HG02870 (cell line): ENCODE measurements at regions not wholly inside any gene's neighbourhood (a gene's known extent, or its start where the extent isn't known, plus 50 kb on each side); places are given as distances from the start of the nearest gene placed in this dataset.
A peak's percentile ranks its signal among the peaks of the same experiment; 100 is the strongest.
"Not testable (repeated sequence)": the region's sequence is repeated elsewhere in the genome, so short reads cannot be mapped to it uniquely, and the experiment has no call there.

Experiments used
- ATAC-seq: cut with Tn5 transposase; IDR thresholded peaks from one replicate; pipeline ENCODE4 v1.9.1; 2021; ENCODE audit warnings: mild to moderate bottlenecking, moderate library complexity; ENCODE audit not compliant: unreplicated experiment

DNA sequence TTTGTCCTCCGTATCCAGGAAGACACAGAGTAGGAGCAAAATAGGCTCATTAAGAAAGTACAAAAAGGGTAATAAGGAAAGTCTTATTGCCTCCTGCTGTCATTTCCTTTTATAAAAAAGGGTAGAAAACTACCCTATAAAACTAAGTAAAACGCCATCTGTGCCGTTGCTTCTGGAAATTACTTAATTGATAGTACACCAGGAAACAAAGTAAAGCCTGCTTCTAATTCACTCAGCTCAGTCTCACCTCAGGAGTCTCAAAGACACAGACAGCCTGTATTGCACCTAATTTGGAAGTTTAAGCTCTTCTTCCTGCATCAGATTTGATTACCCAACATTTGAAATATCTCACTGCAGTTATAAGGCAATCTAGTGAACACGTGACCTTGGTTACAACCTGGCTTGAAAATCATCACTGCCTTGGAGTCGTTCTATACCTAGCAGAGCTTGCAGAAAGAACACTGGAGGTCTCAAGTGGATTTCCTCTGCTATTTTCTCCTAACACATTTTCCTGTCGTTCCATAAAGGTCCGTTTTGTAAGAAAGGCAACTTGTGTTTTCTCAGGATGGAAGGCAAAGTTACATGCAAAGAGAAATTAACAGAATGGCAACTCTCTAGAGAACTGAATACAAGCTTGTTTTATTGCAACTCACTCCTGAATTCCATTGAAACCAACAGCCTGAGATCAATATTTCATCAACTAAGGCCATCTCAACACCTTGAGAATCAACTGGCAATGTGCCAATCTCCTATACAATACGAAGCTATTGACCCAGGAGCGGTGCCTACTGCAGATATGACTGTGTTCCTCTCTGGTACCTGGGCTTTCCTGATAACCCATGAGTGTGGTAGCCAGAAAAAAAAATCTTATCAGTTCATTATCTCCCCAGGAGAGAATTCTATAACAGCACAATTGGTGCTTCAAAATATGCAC lies 203.3 kb upstream of the LMCD1 start:
- ATAC-seq = no peak

DNA sequence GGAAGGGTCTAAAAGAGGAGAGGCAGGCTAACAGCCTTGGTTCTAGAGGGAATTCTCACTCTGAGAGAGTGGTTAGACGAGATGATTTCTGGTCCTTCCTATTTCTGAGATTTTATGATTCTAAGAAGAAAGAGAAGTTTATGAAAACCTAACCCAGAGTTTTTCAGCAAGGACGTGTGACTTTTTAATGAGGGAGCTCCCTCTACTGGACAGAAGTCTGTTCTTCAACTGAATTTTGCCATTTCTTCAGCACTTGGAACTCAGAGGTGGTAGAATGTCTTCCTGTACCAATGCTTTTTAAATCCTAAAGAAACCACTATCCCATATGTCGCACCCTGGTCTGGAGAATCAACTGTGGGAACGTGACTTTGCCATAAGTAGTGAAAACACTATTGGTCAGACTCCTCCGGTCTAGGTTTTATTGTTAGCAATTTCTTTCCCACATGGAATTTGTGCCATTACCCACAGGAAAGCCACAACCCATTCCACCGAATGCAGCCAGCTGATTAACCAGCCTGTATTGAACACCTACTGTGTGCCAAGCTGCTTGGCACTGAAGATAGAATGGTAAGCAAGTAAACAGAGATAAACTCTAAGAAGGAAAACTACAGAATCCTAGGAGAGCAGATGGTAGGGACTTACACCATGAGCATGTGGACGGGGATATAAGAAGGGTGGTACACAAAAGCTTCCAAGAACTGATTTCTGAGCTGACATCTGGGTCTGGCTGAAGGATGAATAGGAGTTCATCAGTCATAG lies 199.5 kb upstream of the LMCD1 start:
- ATAC-seq = peak; percentile 62

DNA sequence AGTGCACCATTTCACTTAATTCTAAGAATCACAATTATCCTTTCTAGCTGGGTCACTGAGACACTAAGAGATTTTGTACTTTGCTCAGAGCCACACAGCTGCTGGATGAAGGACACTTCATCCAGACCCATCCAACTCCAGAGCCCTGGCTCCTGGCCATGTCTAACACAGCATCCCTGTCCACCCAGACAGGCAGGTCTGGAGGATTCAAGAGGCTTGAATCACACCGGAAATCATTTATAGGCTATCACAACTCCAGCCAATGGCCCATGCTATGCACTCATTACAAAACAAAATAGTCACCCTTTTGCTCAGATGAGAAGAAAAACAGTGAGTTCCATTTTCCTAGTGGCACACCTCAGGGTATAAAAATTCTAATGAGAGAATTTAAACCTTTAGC lies 198.2 kb upstream of the LMCD1 start:
- ATAC-seq = no peak

DNA sequence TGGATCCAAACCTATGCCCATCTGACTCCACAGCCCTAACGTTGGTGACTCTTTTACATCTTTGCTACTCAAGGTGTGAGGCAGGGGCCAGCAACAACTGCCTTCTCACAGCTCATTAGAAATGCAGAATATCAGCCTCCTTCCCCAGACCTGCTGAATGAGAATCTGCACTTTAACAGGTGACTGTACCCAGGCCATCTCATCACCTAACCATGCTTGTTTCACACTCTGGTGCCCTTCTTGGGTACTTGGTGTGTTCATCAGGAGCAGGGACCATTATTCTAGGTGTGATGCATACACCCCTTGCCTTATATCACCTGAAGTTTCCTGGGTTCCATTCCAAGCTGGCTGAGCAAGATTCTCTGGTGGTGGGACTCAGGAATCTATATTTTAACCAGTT lies 196.3 kb upstream of the LMCD1 start:
- no peak for ATAC-seq

DNA sequence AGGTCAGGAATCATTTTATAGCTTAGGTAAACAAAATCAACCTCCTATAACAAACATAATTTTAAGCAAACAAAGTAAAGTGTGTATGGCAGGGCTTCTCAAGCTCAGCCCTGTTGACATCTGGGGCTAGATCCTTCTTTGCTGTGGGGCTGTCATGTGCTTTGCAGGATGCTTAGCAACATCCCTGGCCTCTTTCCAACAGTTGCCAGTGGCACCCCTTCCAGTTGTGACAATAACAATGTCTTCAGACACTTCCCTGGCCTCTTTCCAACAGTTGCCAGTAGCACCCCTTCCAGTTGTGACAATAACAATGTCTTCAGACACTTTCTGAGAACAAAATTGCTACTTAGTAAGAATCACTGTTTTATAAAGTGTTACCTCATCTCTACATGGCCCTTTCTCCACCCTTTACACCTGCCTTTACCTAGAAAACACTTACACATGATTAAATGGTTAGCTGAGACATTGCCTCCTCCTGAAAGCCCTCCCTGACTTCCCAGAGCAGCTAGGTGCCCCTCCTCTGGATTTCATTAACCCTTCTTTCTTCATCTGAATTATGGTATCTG lies 194.0 kb upstream of the LMCD1 start:
- ATAC-seq = no peak

DNA sequence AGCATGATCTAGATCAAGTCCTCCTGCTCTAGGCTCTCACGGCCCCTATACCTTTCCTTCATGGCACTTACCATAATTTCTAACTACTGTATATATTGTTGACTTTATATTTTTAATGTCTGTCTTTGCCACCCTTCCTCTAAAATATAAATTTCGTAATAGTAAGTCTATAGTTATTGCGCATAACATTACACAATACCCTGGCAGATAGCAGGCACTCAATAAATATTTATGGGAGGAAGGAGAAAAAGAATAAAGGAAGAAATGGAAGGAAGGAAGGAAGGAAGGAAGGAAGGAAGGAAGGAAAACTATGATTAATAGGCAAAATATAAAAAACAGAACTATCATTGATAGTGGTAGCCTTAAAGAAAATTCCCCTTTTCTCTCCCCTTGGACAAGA lies 190.3 kb upstream of the LMCD1 start:
- no peak for ATAC-seq

DNA sequence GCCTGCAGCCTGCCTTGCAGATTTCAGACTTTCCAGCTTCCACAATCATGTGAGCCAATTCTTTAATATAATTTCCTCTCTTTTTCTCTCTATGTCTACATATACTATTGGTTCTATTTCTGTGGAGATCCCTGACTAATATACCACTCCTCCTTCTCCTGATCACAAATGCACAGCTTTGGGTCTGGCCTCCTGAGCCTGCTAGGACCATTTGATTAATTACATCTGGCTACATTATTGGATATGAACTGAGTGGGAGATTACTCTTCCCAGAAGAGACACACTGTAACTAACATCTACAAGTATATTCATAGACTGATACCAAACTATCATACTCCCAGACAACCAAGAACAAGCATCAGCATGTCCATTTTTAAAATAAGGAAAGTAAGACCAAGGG lies 188.9 kb upstream of the LMCD1 start:
- no peak for ATAC-seq

DNA sequence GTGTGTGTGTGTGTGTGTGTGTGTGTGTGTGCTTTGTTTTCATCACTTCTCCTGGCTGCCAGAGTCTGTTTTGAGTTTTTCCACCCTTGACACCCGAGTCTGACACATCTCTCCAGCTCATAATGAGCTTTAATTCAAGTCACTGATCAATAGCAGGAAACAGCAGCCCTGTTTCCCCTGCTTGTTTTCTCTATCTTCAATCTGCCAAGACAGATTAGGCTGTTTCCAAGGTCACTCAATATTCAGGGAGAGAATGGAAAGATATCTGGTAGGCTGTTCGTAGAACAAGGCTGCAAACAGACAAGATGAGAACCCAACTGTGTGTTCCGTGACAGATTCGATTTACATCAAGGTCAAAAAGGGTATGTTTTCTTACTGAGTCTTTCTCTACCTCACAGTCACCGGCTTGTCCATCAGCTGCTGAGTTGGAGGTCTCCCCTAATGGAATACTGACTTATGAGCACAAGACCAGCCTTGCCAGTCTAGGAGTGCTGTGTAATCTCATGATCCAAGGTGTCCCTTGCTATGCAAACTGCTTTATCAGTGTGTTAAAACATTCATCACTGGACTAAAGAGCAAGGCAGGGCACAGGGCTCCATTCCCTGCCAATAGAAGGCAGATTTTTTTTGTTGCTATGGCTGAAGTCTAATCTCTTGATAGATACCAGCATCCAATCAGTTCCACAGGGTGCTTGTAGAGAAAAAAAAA lies 187.9 kb upstream of the LMCD1 start:
- no peak for ATAC-seq

DNA sequence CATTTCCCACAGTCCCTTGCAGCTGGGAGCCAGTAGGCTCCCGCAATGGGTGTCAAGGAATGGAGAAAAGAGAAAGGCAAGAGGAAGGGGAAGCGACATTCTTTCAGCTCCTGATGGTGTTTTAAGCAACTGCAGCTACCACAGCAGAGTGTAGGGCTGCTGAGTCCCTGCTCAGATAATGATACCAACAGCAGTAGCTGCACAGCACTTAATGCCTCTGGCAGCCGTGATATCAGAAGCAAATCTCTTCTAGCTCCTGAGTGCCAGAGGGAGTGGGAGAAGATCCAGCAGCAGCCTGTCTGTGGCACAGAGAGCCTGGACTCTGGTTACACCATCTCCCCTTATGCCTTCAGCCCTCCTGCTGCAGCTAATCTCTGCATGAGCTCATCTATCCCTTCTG lies 186.1 kb upstream of the LMCD1 start:
- not testable (repeated sequence) for ATAC-seq

DNA sequence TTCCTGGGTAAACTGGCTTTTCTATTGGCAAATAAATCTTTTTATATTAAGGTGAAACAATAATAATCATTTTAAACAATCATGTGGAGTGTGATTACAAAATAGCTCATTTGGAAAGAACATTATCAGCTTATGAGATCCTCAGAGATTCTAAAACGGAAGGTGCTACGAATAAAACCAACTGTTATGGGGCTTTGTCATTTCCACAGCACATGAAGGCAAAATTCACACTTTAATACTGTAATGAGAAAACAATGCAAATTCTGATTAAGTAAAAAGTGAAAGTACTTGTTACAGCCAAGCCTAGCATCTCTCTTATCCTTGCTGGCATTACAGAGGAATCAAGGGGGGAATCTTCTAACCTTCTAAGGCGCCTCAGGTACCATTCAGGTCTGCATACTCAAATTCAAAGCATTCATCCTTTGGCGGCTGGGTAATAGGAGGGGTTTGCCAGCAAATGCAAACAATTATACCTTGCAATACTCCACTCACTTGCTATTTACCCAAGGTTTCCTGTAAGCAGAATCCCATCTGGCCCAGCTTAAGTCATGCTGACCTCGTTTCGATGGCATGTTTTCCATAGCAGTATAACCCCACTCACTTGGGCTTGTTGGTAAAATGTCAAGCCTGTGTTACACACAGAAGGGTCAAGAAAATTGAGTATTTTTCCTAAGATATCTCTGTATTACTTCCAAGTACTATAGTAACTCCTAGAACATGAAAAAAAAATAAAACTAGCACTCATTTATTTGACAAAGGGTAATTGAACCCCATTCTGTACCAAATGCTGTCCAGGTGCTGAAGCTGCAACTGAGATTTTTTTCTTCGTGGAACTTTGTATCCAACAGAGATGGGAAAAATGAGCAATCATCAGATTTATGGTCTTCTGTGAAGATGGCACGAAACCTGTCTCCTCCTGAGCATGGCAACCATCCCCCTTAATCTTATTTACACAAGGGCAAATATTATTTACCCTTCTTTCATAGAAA lies 183.7 kb upstream of the LMCD1 start:
- no peak for ATAC-seq

DNA sequence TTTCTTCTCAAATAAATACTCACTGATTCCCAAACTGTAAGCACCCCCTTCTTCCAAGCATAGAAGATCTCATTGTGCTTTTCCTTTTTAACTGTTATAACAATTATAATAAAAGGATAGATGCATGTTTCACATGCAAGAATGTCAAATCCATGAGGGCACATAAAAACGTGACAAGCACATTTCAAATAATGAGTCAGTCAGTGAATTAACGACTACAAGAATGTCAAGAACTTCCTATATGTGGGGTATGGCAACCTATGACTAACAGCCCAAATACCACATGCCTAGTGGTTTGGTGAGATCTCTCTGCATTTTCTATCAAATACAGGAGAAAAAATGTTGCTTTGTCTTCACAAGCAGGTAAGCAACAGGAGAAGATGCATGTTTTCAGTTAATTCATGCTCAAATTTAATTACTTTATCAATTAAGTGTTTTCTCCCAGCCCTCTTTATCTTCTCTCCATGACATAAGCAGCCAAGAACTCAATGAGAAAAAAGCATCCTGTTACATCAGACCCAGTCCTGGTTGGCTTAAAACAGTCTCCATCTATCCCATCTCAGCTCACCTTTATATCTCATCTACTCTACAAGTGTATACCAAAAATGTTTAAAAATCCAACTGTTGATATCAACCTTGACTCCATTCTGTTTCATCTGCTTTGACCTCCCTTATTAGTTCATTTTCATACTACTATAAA lies 181.5 kb upstream of the LMCD1 start:
- ATAC-seq = no peak

DNA sequence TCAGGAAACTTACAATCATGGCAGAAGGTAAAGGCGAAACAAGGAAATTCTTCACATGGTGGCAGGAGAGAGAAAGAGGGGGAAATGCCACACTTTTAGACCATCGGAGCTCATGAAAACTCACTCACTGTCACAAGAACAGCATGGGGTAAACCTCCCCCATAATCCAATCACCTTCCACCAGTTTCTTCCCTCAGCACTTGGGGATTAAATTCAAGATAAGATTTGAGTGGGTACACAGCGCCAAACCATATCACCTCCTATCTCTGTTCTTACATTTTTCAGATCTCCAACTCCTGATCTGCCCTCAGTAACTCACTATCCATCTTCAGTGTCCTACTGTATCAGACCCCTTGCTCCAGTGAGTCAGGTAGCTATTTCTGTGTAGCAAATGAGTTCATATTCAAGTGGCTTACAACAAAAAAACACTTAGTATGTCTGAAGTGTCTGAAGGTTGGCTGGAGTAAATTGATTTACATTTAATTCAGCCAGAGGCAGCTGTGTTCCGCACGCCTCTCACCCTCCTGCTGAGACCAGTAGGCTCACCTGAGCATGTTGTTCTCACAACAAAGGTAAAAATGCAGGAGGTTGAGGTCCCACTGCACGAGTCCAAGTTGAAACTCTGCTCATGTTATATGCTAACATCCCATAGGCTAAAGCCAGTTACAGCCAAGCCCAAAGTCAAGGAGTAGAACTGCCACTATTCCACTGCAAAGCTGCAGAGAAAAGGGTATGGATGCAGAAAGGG lies 180.7 kb upstream of the LMCD1 start:
- ATAC-seq = no peak

DNA sequence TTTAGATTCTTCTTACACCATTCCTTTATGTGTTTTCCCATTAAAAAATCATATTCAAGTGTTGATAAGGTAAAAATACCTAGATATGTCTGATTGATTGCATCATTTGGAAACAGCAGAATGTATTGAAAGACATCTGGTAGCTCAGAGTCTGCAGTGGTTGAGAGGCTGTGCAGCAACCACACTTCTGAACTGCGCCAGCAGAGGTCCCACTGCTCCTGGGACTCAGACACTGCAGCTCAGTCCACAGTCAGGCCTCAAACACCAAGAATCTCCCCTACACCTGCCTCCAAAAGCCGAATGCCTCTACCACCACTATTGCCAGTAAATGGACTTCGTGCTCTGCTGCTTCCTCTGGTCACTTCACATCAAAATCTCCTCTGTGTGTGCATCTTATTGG lies 176.9 kb upstream of the LMCD1 start:
- peak; percentile 87 for ATAC-seq

DNA sequence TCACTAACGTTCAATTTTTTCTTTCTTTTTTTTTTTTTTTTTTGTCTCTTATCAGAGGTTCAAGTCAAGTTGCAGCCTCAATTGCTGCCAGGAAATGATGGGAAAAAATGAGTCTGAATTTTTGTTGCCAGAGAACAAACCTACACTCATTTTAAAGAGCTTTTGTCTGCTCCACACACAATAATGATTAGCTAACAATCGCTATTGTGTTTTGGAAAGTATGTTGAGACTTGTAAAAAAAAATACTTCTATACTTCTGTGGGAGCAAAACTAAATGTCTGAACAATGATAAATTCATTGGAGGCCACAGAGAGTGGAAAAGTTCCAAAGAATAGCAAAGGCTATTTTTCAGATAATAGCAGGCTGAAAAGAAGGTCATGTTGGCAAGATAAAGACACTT lies 176.3 kb upstream of the LMCD1 start:
- no peak for ATAC-seq

DNA sequence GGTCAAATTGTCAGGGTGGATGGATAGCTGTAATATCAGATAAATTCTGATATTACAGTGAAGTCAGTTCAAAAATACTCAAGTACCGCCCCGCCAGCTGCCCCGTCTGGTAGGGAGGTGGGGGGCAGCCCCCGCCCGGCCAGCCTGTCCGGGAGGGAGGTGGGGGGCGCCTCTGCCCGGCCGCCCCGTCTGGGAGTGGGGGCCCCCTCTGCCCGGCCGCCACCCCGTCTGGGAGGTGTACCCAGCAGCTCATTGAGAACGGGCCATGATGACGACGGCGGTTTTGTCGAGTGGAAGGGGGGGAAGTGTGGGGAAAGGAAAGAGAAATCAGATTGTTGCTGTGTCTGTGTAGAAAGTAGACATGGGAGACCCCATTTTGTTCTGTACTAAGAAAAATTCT lies 175.8 kb upstream of the LMCD1 start:
- ATAC-seq = not testable (repeated sequence)

DNA sequence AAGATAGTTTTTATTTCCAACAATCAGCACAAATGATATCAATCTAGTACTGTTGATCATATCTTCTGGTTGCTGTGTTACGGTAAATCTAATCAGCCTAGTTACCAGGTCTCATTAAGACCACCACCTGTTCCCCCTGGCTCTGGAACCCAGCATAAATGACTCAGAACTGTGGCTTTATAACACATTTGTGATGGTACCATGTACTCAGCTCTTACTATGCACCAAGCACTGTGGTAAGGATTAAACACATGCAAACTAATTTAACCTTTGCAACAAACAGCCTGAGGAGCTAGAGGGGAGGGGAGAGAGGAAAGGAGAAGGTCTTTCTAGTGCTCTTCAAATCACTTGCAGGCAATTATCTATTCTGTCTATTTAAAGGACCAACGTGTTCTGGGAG lies 173.9 kb upstream of the LMCD1 start:
- ATAC-seq = no peak

DNA sequence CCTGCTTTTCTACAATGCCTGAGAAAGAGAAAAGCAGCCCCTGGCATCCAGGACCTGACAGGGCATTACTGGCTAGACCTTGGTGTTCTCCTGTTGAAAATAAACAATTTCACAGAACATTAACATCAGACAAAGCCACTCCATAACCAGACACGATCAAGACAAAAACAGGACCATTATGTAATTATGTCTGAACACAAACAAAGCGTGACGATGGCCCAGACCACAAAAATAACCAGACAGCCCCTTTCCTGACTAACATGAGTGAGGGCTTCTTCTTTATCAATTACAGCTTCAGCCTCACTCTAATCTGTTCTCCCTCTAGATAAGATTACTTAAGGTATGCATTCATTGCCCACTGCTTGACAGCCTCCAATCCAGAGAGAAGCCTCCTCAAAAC lies 172.7 kb upstream of the LMCD1 start:
- no peak for ATAC-seq

DNA sequence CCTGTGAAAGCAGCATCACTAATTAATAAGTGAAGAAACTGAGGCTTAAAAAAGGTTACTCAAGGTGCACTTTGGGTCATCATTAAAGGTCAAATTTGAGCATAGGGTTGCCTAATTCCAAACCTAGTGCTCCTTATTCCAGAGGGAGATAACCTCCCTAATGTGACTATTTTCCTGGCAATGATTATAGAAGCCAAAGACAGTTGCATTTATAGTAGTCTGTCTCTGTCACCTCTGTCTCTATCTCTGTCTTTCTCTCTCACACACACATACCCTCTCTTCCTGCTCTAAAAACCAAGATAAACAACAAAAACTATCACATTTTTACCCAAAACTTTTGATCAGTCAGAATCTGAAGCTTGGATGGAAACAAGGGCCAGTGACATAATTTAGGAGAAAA lies 172.0 kb upstream of the LMCD1 start:
- ATAC-seq = no peak

DNA sequence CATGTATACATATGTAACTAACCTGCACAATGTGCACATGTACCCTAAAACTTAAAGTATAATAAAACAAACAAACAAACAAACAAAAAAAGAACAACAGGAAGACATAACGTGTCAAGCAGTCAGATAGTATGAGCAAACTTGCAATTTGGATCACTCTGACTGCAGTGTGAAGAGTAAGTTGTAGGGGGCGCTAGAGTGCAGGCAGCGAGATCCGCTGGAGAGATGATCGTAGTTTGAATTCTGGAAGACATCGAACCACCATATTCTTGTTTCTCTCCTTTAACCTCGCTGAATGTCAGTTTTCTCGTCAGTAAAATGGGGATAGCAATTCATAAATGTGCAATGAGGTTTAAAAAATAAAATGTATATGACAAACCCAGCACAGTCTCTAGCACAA lies 165.2 kb upstream of the LMCD1 start:
- ATAC-seq = no peak
